ENCODE measurements at regions not wholly inside any gene's neighbourhood (a gene's known extent, or its start where the extent isn't known, plus 50 kb on each side); places are given as distances from the start of the nearest gene placed in this dataset.

GRCh38 chr11:92306966-92307510 lies 82.4 kb downstream of the FAT3 start:
- ChIA-PET CTCF (ENCODE audit: low intra/inter-chr PET ratio, low total read pairs) (no interaction called here), POLR2A (no interaction called here)
- H3K4me1 ChIP-seq (ENCODE audit: insufficient read depth, low read length) = no peaks in the 10 kb centered on the region
- H4K20me1 ChIP-seq (ENCODE audit: insufficient read depth, low read length) = no peaks in the 10 kb centered on the region
- no peak overlapping the region for H3K4me2 ChIP-seq (ENCODE audit: low read depth, low read length)
- TF ChIP-seq ZNF530 (CRISPR knock-in tag; IDR thresholded peaks at IDR 0.05; ENCODE audit: low read depth) (no peak), NAIF1 (CRISPR knock-in tag; IDR thresholded peaks at IDR 0.05; ENCODE audit: borderline replicate concordance) (no peak), MIER3 (CRISPR knock-in tag; IDR thresholded peaks at IDR 0.05; ENCODE audit: borderline replicate concordance) (no peak), RBFOX2 (IDR thresholded peaks at IDR 0.05; ENCODE audit: low read depth, low read length) (no peak), ZNF552 (CRISPR knock-in tag; IDR thresholded peaks at IDR 0.05; ENCODE audit: borderline replicate concordance) (no peak), CAMTA2 (CRISPR knock-in tag; IDR thresholded peaks at IDR 0.05; ENCODE audit: borderline replicate concordance) (no peak), EEA1 (CRISPR knock-in tag; IDR thresholded peaks at IDR 0.05; ENCODE audit: borderline replicate concordance) (no peak), ZNF318 (CRISPR knock-in tag; IDR thresholded peaks at IDR 0.05) (no peak), DR1 (CRISPR knock-in tag; IDR thresholded peaks at IDR 0.05) (no peak), ZNF75D (CRISPR knock-in tag; IDR thresholded peaks at IDR 0.05; ENCODE audit: borderline replicate concordance) (no peak), BATF2 (CRISPR knock-in tag; IDR thresholded peaks at IDR 0.05) (no peak), ZNF207 (IDR thresholded peaks at IDR 0.05; ENCODE audit: borderline replicate concordance) (no peak), JDP2 (CRISPR knock-in tag; IDR thresholded peaks at IDR 0.05; ENCODE audit: borderline replicate concordance) (no peak), HMG20A (CRISPR knock-in tag; IDR thresholded peaks at IDR 0.05; ENCODE audit: borderline replicate concordance) (no peak)
- in situ Hi-C loops (cut with HindIII; ENCODE audit: extremely low pct_ligation_motif_present, low pct_unique_long_range_greater_than_20kb) = no loop called here
- H3K79me2 ChIP-seq (ENCODE audit: insufficient read depth, low read length) = no peaks in the 10 kb centered on the region
- H3K27me3 ChIP-seq (ENCODE audit: control insufficient read depth in 1 of 2, insufficient read depth in 2 of 2, low read length in 2 of 2) = no peaks in the 10 kb centered on the region
- no peak overlapping the region for H2AFZ ChIP-seq (ENCODE audit: low read length)
- no peaks in the 10 kb centered on the region for H3K9me3 ChIP-seq (ENCODE audit: low read length)
- intact Hi-C loops (cut with micrococcal nuclease; ENCODE audit: unreplicated experiment) = no loop called here
- no peaks in the 10 kb centered on the region for H3K36me3 ChIP-seq (replicated peaks in 1 of 2; ENCODE audit: control insufficient read depth in 1 of 2, insufficient read depth in 2 of 2, low read length in 2 of 2)
- DNase-seq (ENCODE audit: low spot score) = no peak
- FAIRE-seq = no peak
- H3K4me3 ChIP-seq (replicated peaks in 1 of 3; ENCODE audit: insufficient read depth in 1 of 3, low read depth in 2 of 3, low read length in 3 of 3) = no peak overlapping the region
- no peak overlapping the region for H3K9ac ChIP-seq (ENCODE audit: insufficient read depth, low read depth, low read length)
- BruUV-seq (replicated peaks) = no TSS peak
- ATAC-seq = no peak
- 0% methylated on average over 1 of the region's 1 CpG for WGBS (ENCODE audit: low lambda C conversion rate)
- H3K27ac ChIP-seq (ENCODE audit: extremely low read length, insufficient read depth, low read length) = no peak overlapping the region
